ENCODE measurements at regions not wholly inside any gene's neighbourhood (a gene's known extent, or its start where the extent isn't known, plus 50 kb on each side); places are given as distances from the start of the nearest gene placed in this dataset.

DNA sequence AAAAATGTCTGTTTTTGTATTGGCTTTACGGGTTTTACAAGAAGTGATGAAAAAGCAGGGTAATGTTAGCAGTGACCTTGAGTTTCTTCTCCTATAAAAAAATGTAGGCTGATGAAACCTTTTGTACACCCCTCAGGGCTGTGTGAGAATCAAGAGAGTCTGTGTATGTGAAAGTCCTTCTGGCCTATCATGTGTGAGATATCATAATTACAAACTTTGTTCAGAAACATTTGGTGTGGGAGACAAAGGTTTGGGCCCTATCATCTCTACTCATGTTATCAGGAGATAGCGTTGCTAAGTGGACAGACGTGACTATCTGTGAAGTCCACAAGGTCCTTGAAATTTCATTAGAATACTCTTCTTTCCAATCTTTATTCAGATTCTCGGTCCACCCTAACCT is 170.6 kb upstream of the HAND2 start:
- ATAC-seq (no peak), DNase-seq (ENCODE audit: low read depth, low spot score) (no peak)
- H3K9me3 ChIP-seq (ENCODE audit: control insufficient read depth in 1 of 2, insufficient read depth in 1 of 2, low read depth in 1 of 2, low read length in 2 of 2): no peaks in the 10 kb centered on the region
- POLR2A ChIA-PET: no interaction called here
- H3K9me2 ChIP-seq (ENCODE audit: insufficient read depth): no peaks in the 10 kb centered on the region
- TF ChIP-seq, protein P1, sequence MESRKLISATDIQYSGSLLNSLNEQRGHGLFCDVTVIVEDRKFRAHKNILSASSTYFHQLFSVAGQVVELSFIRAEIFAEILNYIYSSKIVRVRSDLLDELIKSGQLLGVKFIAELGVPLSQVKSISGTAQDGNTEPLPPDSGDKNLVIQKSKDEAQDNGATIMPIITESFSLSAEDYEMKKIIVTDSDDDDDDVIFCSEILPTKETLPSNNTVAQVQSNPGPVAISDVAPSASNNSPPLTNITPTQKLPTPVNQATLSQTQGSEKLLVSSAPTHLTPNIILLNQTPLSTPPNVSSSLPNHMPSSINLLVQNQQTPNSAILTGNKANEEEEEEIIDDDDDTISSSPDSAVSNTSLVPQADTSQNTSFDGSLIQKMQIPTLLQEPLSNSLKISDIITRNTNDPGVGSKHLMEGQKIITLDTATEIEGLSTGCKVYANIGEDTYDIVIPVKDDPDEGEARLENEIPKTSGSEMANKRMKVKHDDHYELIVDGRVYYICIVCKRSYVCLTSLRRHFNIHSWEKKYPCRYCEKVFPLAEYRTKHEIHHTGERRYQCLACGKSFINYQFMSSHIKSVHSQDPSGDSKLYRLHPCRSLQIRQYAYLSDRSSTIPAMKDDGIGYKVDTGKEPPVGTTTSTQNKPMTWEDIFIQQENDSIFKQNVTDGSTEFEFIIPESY (IDR thresholded peaks at IDR 0.05; ENCODE audit: extremely low read depth, insufficient replicate concordance, low read length): no peak
- no peak for TF ChIP-seq EZH2phosphoT487 (IDR thresholded peaks at IDR 0.05; ENCODE audit: borderline replicate concordance)
- TF ChIP-seq, protein P2, sequence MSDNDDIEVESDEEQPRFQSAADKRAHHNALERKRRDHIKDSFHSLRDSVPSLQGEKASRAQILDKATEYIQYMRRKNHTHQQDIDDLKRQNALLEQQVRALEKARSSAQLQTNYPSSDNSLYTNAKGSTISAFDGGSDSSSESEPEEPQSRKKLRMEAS (IDR thresholded peaks at IDR 0.05): no peak
- TF ChIP-seq, protein P3, sequence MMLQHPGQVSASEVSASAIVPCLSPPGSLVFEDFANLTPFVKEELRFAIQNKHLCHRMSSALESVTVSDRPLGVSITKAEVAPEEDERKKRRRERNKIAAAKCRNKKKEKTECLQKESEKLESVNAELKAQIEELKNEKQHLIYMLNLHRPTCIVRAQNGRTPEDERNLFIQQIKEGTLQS (IDR thresholded peaks at IDR 0.05): no peak
- no peak for TF ChIP-seq YY1 (IDR thresholded peaks at IDR 0.05; ENCODE audit: extremely low read depth, insufficient replicate concordance, low read depth, low read length)
- no peak for TF ChIP-seq SP1 (IDR thresholded peaks at IDR 0.05; ENCODE audit: low read depth)
- no peak for TF ChIP-seq EGR1 (IDR thresholded peaks at IDR 0.05; ENCODE audit: low read depth)
- TF ChIP-seq, protein P4, sequence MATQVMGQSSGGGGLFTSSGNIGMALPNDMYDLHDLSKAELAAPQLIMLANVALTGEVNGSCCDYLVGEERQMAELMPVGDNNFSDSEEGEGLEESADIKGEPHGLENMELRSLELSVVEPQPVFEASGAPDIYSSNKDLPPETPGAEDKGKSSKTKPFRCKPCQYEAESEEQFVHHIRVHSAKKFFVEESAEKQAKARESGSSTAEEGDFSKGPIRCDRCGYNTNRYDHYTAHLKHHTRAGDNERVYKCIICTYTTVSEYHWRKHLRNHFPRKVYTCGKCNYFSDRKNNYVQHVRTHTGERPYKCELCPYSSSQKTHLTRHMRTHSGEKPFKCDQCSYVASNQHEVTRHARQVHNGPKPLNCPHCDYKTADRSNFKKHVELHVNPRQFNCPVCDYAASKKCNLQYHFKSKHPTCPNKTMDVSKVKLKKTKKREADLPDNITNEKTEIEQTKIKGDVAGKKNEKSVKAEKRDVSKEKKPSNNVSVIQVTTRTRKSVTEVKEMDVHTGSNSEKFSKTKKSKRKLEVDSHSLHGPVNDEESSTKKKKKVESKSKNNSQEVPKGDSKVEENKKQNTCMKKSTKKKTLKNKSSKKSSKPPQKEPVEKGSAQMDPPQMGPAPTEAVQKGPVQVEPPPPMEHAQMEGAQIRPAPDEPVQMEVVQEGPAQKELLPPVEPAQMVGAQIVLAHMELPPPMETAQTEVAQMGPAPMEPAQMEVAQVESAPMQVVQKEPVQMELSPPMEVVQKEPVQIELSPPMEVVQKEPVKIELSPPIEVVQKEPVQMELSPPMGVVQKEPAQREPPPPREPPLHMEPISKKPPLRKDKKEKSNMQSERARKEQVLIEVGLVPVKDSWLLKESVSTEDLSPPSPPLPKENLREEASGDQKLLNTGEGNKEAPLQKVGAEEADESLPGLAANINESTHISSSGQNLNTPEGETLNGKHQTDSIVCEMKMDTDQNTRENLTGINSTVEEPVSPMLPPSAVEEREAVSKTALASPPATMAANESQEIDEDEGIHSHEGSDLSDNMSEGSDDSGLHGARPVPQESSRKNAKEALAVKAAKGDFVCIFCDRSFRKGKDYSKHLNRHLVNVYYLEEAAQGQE (IDR thresholded peaks at IDR 0.05; ENCODE audit: low read depth): no peak
- TF ChIP-seq TCF7L2 (IDR thresholded peaks at IDR 0.05; ENCODE audit: borderline replicate concordance, extremely low read depth, insufficient read depth, insufficient read length): no peak
- TF ChIP-seq SIN3A (IDR thresholded peaks at IDR 0.05; ENCODE audit: low read depth): no peak
- TF ChIP-seq, protein P5, sequence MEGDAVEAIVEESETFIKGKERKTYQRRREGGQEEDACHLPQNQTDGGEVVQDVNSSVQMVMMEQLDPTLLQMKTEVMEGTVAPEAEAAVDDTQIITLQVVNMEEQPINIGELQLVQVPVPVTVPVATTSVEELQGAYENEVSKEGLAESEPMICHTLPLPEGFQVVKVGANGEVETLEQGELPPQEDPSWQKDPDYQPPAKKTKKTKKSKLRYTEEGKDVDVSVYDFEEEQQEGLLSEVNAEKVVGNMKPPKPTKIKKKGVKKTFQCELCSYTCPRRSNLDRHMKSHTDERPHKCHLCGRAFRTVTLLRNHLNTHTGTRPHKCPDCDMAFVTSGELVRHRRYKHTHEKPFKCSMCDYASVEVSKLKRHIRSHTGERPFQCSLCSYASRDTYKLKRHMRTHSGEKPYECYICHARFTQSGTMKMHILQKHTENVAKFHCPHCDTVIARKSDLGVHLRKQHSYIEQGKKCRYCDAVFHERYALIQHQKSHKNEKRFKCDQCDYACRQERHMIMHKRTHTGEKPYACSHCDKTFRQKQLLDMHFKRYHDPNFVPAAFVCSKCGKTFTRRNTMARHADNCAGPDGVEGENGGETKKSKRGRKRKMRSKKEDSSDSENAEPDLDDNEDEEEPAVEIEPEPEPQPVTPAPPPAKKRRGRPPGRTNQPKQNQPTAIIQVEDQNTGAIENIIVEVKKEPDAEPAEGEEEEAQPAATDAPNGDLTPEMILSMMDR (IDR thresholded peaks at IDR 0.05 in 2 of 3, conservative IDR thresholded peaks at IDR 0.05 in 1 of 3; ENCODE audit: borderline replicate concordance in 1 of 3, insufficient read depth in 1 of 3, low read depth in 2 of 3, low read length in 2 of 3): no peak
- TF ChIP-seq POLR2AphosphoS5 (IDR thresholded peaks at IDR 0.05; ENCODE audit: low read depth, low read length): no peak
- no peak for TF ChIP-seq FOSL1 (IDR thresholded peaks at IDR 0.05; ENCODE audit: low read depth)
- no peak for TF ChIP-seq SRF (IDR thresholded peaks at IDR 0.05; ENCODE audit: low read depth)
- no peak for TF ChIP-seq ZNF274 (IDR thresholded peaks at IDR 0.05; ENCODE audit: low read depth, low read length)
- TF ChIP-seq ELF1 (IDR thresholded peaks at IDR 0.05; ENCODE audit: borderline replicate concordance, low read depth): no peak
- no peak for TF ChIP-seq EZH2 (IDR thresholded peaks at IDR 0.05)
- no peak for TF ChIP-seq JUND (IDR thresholded peaks at IDR 0.05)
- intact Hi-C loops (cut with micrococcal nuclease): no loop called here
- no peak overlapping the region for H3K27ac ChIP-seq (ENCODE audit: low read depth, low read length)
- H3K36me3 ChIP-seq (ENCODE audit: control insufficient read depth in 1 of 2, insufficient read depth in 2 of 2, low read length in 2 of 2): no peaks in the 10 kb centered on the region
- RAD21 ChIA-PET (ENCODE audit: low non-redundant PET in 1 of 2, low total read pairs in 2 of 2, uncharacterized antibody in 2 of 2, unreplicated experiment in 2 of 2): no interaction called here
- H3K4me2 ChIP-seq (ENCODE audit: low read length): no peak overlapping the region
- no peak overlapping the region for H3K9ac ChIP-seq (ENCODE audit: low read length)
- no peaks in the 10 kb centered on the region for H3K79me2 ChIP-seq (ENCODE audit: insufficient read depth, low read length)
- H4K20me1 ChIP-seq (ENCODE audit: insufficient read depth): no peaks in the 10 kb centered on the region
- H2AFZ ChIP-seq (ENCODE audit: low read depth, low read length, poor library complexity, severe bottlenecking): no peak overlapping the region
- CTCF ChIA-PET: no interaction called here
- no peaks in the 10 kb centered on the region for H3K4me1 ChIP-seq (ENCODE audit: control insufficient read depth in 1 of 2, insufficient read depth in 2 of 2, low read length in 2 of 2)
- no peak overlapping the region for H3K4me3 ChIP-seq (replicated peaks in 1 of 2; ENCODE audit: low read depth in 1 of 2, low read length in 2 of 2)
- no peaks in the 10 kb centered on the region for H3K27me3 ChIP-seq (ENCODE audit: insufficient read depth, low read length)
- no TSS peak for BruUV-seq (replicated peaks)
